Stimulated activated naive CD8-positive, alpha-beta T cell treated with anti-CD3 and anti-CD28 coated beads, Interleukin-15, amount 100 ng/mL, for 72 hours (primary cell): ENCODE measurements at regions not wholly inside any gene's neighbourhood (a gene's known extent, or its start where the extent isn't known, plus 50 kb on each side); places are given as distances from the start of the nearest gene placed in this dataset.
"Not testable (repeated sequence)": the region's sequence is repeated elsewhere in the genome, so short reads cannot be mapped to it uniquely, and the experiment has no call there.

ENCODE experiments used
- ATAC-seq: fragments of 150-1000 bp; cut with Tn5 transposase; 2 replicates; pipeline ENCODE4 v1.10.0; 2021; ENCODE audit warnings: mild to moderate bottlenecking, moderate library complexity
- DNase-seq, 2 donors: peaks; one replicate each; pipeline ENCODE4 v3.0.0; 2021 to 2022
- H3K27ac Mint-ChIP-seq, 2 donors: one replicate each; pipeline ENCODE4 v1.8.0; 2022; ENCODE audit warnings: mild to moderate bottlenecking in 2 of 2, mixed read lengths in 2 of 2, moderate library complexity in 2 of 2
- H3K27me3 Mint-ChIP-seq: one replicate; pipeline ENCODE4 v1.8.0; 2022; ENCODE audit warnings: mixed read lengths
- H3K4me1 Mint-ChIP-seq: one replicate; pipeline ENCODE4 v1.8.0; 2022; ENCODE audit warnings: mild to moderate bottlenecking, mixed read lengths
- H3K4me3 Mint-ChIP-seq, 2 donors: one replicate each; pipeline ENCODE4 v1.8.0; 2022; ENCODE audit warnings: mild to moderate bottlenecking in 2 of 2, mixed read lengths in 2 of 2, moderate library complexity in 1 of 2
- H3K9me3 Mint-ChIP-seq, 2 donors: one replicate each; pipeline ENCODE4 v1.8.0; 2022; ENCODE audit warnings: mixed read lengths in 2 of 2

GRCh38 chr15:34490417-34491193 lies 53.0 kb upstream of the GOLGA8A start:
- Mint-ChIP-seq H3K9me3 (peaks cover 5 to 8% of the 10 kb centered on the region in 2 donors), H3K27ac (no peak overlapping the region), H3K27me3 (peaks cover 83% of the 10 kb centered on the region), H3K4me3 (peak overlapping the region in 1 of 2 donors; percentile 25), H3K4me1 (peaks cover 18% of the 10 kb centered on the region)
- ATAC-seq (no peak), DNase-seq (no peak)

- H3K27ac Mint-ChIP-seq, H3K4me1 Mint-ChIP-seq, H3K9me3 Mint-ChIP-seq, H3K4me3 Mint-ChIP-seq, DNase-seq: not testable (repeated sequence)
- ATAC-seq, result peak; percentile 43
- peaks cover 83% of the 10 kb centered on the region for H3K27me3 Mint-ChIP-seq
Measured at GRCh38 chr15:34488973-34489959, 51.7 kb upstream of the GOLGA8A start.
